HK-2 (cell line): ENCODE measurements at regions not wholly inside any gene's neighbourhood (a gene's known extent, or its start where the extent isn't known, plus 50 kb on each side); places are given as distances from the start of the nearest gene placed in this dataset.

Experiments
- DNase-seq: peaks from one replicate; pipeline ENCODE4 v3.0.0-alpha.2; 2018; ENCODE audit not compliant: unreplicated experiment

GRCh38 chr16:65908568-65908967 lies 457.9 kb upstream of the CDH5 start:
- DNase-seq = no peak

- DNase-seq = no peak
These were observed 461.2 kb upstream of the CDH5 start for GRCh38 chr16:65905331-65905730.

- no peak for DNase-seq
These were observed 469.9 kb upstream of the CDH5 start for GRCh38 chr16:65896448-65897153.

GRCh38 chr16:65895906-65896305 lies 470.6 kb upstream of the CDH5 start:
- no peak for DNase-seq

- no peak for DNase-seq
These were observed 471.0 kb upstream of the CDH5 start for GRCh38 chr16:65895486-65895885.

GRCh38 chr16:65890203-65890602 lies 476.3 kb upstream of the CDH5 start:
- DNase-seq = no peak

GRCh38 chr16:65889533-65889966 lies 476.9 kb upstream of the CDH5 start:
- DNase-seq = no peak

GRCh38 chr16:65888201-65888600 lies 478.3 kb upstream of the CDH5 start:
- DNase-seq = no peak

- DNase-seq = no peak
These were observed 482.5 kb upstream of the CDH5 start for GRCh38 chr16:65884018-65884417.

GRCh38 chr16:65878347-65878746 lies 488.1 kb upstream of the CDH5 start:
- no peak for DNase-seq

- no peak for DNase-seq
These were observed 489.9 kb upstream of the CDH5 start for GRCh38 chr16:65876624-65877023.

- no peak for DNase-seq
These were observed 490.5 kb upstream of the CDH5 start for GRCh38 chr16:65876056-65876408.

GRCh38 chr16:65875381-65876055 lies 491.0 kb upstream of the CDH5 start:
- DNase-seq = no peak

- no peak for DNase-seq
These were observed 497.2 kb upstream of the CDH5 start for GRCh38 chr16:65869261-65869660.

GRCh38 chr16:65867276-65867960 lies 499.1 kb upstream of the CDH5 start:
- no peak for DNase-seq

GRCh38 chr16:65863236-65863635 lies 503.3 kb upstream of the CDH5 start:
- no peak for DNase-seq

- no peak for DNase-seq
These were observed 505.3 kb upstream of the CDH5 start for GRCh38 chr16:65861131-65861731.

- DNase-seq = no peak
These were observed 511.0 kb upstream of the CDH5 start for GRCh38 chr16:65855171-65856145.

- no peak for DNase-seq
These were observed 520.3 kb upstream of the CDH5 start for GRCh38 chr16:65846210-65846602.

GRCh38 chr16:65845466-65846209 lies 520.9 kb upstream of the CDH5 start:
- DNase-seq = no peak

- no peak for DNase-seq
These were observed 522.5 kb upstream of the CDH5 start for GRCh38 chr16:65843941-65844340.
